HEK293 (cell line): ENCODE measurements at regions not wholly inside any gene's neighbourhood (a gene's known extent, or its start where the extent isn't known, plus 50 kb on each side); places are given as distances from the start of the nearest gene placed in this dataset.

Experiments
- CTCF ChIA-PET: fragments of 350-600 bp; formaldehyde crosslinking; extraction: SDS; loops from one replicate; lab custom pipeline; 2021; ENCODE audit warnings: antibody characterized with exemption; lab: Yijun Ruan, JAX
- POLR2A ChIA-PET: fragments of 300-600 bp; formaldehyde crosslinking; extraction: SDS; loops from one replicate; lab custom pipeline; 2020; ENCODE audit warnings: antibody characterized with exemption, inconsistent platforms; lab: Yijun Ruan, JAX
- H3K27ac ChIP-seq: fragments of 200-500 bp; sonication (Bioruptor generic); 2 replicates; pipeline ENCODE4 v1.5.1; 2014; ENCODE audit warnings: low read depth, low read length, control low read depth, inconsistent platforms; ENCODE audit errors: extremely low read depth
- H3K36me3 ChIP-seq, 2 experiments: fragments of 200-500 bp in 1 of 2; sonication (Bioruptor generic) in 1 of 2; 1 replicate in 1 of 2; 2 replicates in 1 of 2; pipeline ENCODE4 v1.5.1; 2014 to 2017; ENCODE audit warnings: inconsistent platforms in 2 of 2, low read length in 2 of 2; ENCODE audit not compliant: control insufficient read depth in 2 of 2, insufficient read depth in 1 of 2
- H3K4me1 ChIP-seq: fragments of 200-500 bp; sonication (Bioruptor generic); 2 replicates; pipeline ENCODE4 v1.5.1; 2014; ENCODE audit warnings: mild to moderate bottlenecking, low read length, inconsistent platforms; ENCODE audit not compliant: control insufficient read depth, insufficient read depth
- H3K4me3 ChIP-seq: 2 replicates; pipeline ENCODE4 v1.5.1; 2011; ENCODE audit warnings: low read depth, mild to moderate bottlenecking, control low read depth, low read length, moderate library complexity
- H3K9me3 ChIP-seq: fragments of 200-500 bp; sonication (Bioruptor generic); 2 replicates; pipeline ENCODE4 v1.5.1; 2014; ENCODE audit warnings: low read depth, low read length, inconsistent platforms; ENCODE audit not compliant: control insufficient read depth, insufficient read depth
- GLIS1 ChIP-seq: fragments of 450-650 bp; formaldehyde crosslinking; IDR thresholded peaks from 2 replicates; pipeline ENCODE4 v1.5.1; 2016; ENCODE audit warnings: missing biosample characterization, missing genetic modification characterization
- GLIS2 ChIP-seq: fragments of 450-650 bp; formaldehyde crosslinking; IDR thresholded peaks from 2 replicates; pipeline ENCODE4 v1.5.1; 2016; ENCODE audit warnings: missing biosample characterization, missing genetic modification characterization
- KLF8 ChIP-seq: fragments of 450-650 bp; formaldehyde crosslinking; IDR thresholded peaks from 2 replicates; pipeline ENCODE4 v1.5.1; 2016; ENCODE audit warnings: missing biosample characterization, missing genetic modification characterization
- PRDM4 ChIP-seq: fragments of 450-650 bp; formaldehyde crosslinking; IDR thresholded peaks from 2 replicates; pipeline ENCODE4 v1.5.1; 2017; ENCODE audit warnings: missing biosample characterization, missing genetic modification characterization
- REST ChIP-seq: fragments of 450-650 bp; formaldehyde crosslinking; IDR thresholded peaks from 2 replicates; pipeline ENCODE4 v1.5.1; 2016; ENCODE audit warnings: missing biosample characterization, missing genetic modification characterization
- WT1 ChIP-seq: fragments of 450-650 bp; formaldehyde crosslinking; IDR thresholded peaks from 2 replicates; pipeline ENCODE4 v1.5.1; 2016; ENCODE audit warnings: missing biosample characterization, missing genetic modification characterization
- YY1 ChIP-seq: fragments of 450-650 bp; formaldehyde crosslinking; IDR thresholded peaks from 2 replicates; pipeline ENCODE4 v1.5.1; 2018; ENCODE audit warnings: missing biosample characterization, missing genetic modification characterization
- ZFHX2 ChIP-seq: fragments of 450-650 bp; formaldehyde crosslinking; conservative IDR thresholded peaks from 2 replicates; pipeline ENCODE4 v1.5.1; 2016; ENCODE audit warnings: missing biosample characterization, missing genetic modification characterization
- ZNF138 ChIP-seq: fragments of 450-650 bp; formaldehyde crosslinking; IDR thresholded peaks from 2 replicates; pipeline ENCODE4 v1.5.1; 2016; ENCODE audit warnings: missing biosample characterization, missing genetic modification characterization, borderline replicate concordance
- ZNF266 ChIP-seq: fragments of 450-650 bp; formaldehyde crosslinking; IDR thresholded peaks from 2 replicates; pipeline ENCODE4 v1.5.1; 2016; ENCODE audit warnings: missing biosample characterization, missing genetic modification characterization, low read depth
- ZNF398 ChIP-seq: fragments of 450-650 bp; formaldehyde crosslinking; IDR thresholded peaks from 2 replicates; pipeline ENCODE4 v1.5.1; 2017; ENCODE audit warnings: missing biosample characterization, missing genetic modification characterization
- ZNF404 ChIP-seq: fragments of 450-650 bp; formaldehyde crosslinking; IDR thresholded peaks from 2 replicates; pipeline ENCODE4 v1.5.1; 2017; ENCODE audit warnings: missing biosample characterization, missing genetic modification characterization
- ZNF560 ChIP-seq: fragments of 450-650 bp; formaldehyde crosslinking; IDR thresholded peaks from 2 replicates; pipeline ENCODE4 v1.5.1; 2017; ENCODE audit warnings: missing biosample characterization, missing genetic modification characterization, borderline replicate concordance
- ZNF571 ChIP-seq: fragments of 450-650 bp; formaldehyde crosslinking; IDR thresholded peaks from 2 replicates; pipeline ENCODE4 v1.5.0; 2017; ENCODE audit warnings: missing biosample characterization, missing genetic modification characterization
- ZNF639 ChIP-seq: fragments of 450-650 bp; formaldehyde crosslinking; IDR thresholded peaks from 2 replicates; pipeline ENCODE4 v1.5.1; 2016; ENCODE audit warnings: missing biosample characterization, missing genetic modification characterization
- ZSCAN30 ChIP-seq: fragments of 450-650 bp; IDR thresholded peaks from 2 replicates; pipeline ENCODE4 v1.5.1; 2018; ENCODE audit warnings: missing biosample characterization, mild to moderate bottlenecking, missing genetic modification characterization, moderate library complexity
- TF ChIP-seq, protein P1 (sequence below): fragments of 450-650 bp; formaldehyde crosslinking; IDR thresholded peaks from 2 replicates; pipeline ENCODE4 v1.5.1; 2016; ENCODE audit warnings: missing biosample characterization, missing genetic modification characterization
- TF ChIP-seq, protein P2 (sequence below): fragments of 450-650 bp; formaldehyde crosslinking; IDR thresholded peaks from 2 replicates; pipeline ENCODE4 v1.5.1; 2016; ENCODE audit warnings: missing biosample characterization, missing genetic modification characterization
- TF ChIP-seq, protein P3 (sequence below): fragments of 450-650 bp; formaldehyde crosslinking; IDR thresholded peaks from 2 replicates; pipeline ENCODE4; 2016; ENCODE audit warnings: missing biosample characterization, missing genetic modification characterization
- TF ChIP-seq, protein P4 (sequence below): fragments of 450-650 bp; IDR thresholded peaks from 2 replicates; pipeline ENCODE4 v1.5.1; 2018; ENCODE audit warnings: missing biosample characterization, mild to moderate bottlenecking, missing genetic modification characterization

DNA sequence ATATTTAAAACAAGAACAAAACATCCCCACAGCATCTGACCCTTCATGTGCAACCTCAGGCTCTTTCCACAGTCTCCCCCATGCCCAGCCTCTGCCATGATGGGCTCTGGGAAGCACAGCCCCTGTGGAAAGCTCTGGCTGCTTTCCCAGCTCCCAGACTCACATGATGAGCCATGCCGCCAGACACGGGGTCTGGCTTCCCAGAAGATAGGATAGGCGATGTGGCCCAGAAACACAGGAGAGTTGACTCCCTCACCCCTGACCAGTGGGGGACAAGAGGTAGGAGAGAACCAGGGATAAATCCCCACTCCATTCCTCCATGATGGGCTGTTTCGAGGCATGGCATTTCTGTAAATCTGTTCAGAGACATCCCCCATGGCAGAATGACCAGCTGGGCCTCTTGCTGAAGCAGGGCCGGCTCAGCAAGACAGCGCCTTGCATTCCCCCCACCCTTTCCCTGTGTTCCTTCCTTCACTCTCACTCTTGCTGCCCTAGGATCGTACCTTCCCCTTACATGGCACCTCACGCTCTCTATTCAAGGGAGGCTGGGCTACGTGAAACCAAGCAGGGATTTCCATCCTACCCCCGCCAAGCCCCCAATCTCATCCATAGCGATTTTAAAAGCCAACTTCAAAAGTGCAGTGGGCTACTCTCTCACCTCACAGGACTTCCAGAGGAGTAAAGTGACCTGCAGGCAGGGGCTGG, 192.4 kb downstream of the ABHD5 start:
- ChIA-PET CTCF (no interaction called here), POLR2A (no interaction called here)
- no peak for TF ChIP-seq GLIS1
- TF ChIP-seq, protein P1, sequence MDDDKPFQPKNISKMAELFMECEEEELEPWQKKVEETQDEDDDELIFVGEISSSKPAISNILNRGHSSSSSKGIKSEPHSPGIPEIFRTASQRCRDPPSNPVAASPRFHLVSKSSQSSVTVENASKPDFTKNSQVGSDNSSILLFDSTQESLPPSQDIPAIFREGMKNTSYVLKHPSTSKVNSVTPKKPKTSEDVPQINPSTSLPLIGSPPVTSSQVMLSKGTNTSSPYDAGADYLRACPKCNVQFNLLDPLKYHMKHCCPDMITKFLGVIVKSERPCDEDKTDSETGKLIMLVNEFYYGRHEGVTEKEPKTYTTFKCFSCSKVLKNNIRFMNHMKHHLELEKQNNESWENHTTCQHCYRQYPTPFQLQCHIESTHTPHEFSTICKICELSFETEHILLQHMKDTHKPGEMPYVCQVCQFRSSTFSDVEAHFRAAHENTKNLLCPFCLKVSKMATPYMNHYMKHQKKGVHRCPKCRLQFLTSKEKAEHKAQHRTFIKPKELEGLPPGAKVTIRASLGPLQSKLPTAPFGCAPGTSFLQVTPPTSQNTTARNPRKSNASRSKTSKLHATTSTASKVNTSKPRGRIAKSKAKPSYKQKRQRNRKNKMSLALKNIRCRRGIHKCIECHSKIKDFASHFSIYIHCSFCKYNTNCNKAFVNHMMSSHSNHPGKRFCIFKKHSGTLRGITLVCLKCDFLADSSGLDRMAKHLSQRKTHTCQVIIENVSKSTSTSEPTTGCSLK, result no peak
- TF ChIP-seq GLIS2 (tag by site-specific recombination), result no peak
- TF ChIP-seq ZNF138 (tag by site-specific recombination), result no peak
- no peak for TF ChIP-seq ZNF571 (tag by site-specific recombination)
- TF ChIP-seq, protein P2, sequence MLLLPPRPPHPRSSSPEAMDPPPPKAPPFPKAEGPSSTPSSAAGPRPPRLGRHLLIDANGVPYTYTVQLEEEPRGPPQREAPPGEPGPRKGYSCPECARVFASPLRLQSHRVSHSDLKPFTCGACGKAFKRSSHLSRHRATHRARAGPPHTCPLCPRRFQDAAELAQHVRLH (tag by site-specific recombination), result no peak
- TF ChIP-seq, protein P3, sequence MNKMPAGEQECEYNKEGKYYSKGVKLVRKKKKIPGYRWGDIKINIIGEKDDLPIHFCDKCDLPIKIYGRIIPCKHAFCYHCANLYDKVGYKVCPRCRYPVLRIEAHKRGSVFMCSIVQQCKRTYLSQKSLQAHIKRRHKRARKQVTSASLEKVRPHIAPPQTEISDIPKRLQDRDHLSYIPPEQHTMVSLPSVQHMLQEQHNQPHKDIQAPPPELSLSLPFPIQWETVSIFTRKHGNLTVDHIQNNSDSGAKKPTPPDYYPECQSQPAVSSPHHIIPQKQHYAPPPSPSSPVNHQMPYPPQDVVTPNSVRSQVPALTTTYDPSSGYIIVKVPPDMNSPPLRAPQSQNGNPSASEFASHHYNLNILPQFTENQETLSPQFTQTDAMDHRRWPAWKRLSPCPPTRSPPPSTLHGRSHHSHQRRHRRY, result no peak
- TF ChIP-seq PRDM4 (tag by site-specific recombination), result no peak
- TF ChIP-seq REST (tag by site-specific recombination), result no peak
- no peak for TF ChIP-seq ZNF639 (tag by site-specific recombination)
- no peak for TF ChIP-seq ZNF398 (tag by site-specific recombination)
- TF ChIP-seq KLF8 (tag by site-specific recombination), result no peak
- TF ChIP-seq, protein P4, sequence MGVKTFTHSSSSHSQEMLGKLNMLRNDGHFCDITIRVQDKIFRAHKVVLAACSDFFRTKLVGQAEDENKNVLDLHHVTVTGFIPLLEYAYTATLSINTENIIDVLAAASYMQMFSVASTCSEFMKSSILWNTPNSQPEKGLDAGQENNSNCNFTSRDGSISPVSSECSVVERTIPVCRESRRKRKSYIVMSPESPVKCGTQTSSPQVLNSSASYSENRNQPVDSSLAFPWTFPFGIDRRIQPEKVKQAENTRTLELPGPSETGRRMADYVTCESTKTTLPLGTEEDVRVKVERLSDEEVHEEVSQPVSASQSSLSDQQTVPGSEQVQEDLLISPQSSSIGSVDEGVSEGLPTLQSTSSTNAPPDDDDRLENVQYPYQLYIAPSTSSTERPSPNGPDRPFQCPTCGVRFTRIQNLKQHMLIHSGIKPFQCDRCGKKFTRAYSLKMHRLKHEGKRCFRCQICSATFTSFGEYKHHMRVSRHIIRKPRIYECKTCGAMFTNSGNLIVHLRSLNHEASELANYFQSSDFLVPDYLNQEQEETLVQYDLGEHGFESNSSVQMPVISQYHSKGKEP (tag by site-specific recombination), result no peak
- no peak for TF ChIP-seq YY1 (tag by site-specific recombination)
- no peak for TF ChIP-seq ZNF404 (tag by site-specific recombination)
- no peak for TF ChIP-seq WT1
- TF ChIP-seq ZNF266, result no peak
- TF ChIP-seq ZNF560 (tag by site-specific recombination), result no peak
- TF ChIP-seq ZFHX2, result no peak
- TF ChIP-seq ZSCAN30 (tag by site-specific recombination), result no peak
- H3K4me3 ChIP-seq, result no peak overlapping the region
- no peaks in the 10 kb centered on the region for H3K9me3 ChIP-seq
- no peaks in the 10 kb centered on the region for H3K36me3 ChIP-seq
- no peaks in the 10 kb centered on the region for H3K4me1 ChIP-seq
- no peak overlapping the region for H3K27ac ChIP-seq
